PC-3 (cell line): ENCODE measurements at regions not wholly inside any gene's neighbourhood (a gene's known extent, or its start where the extent isn't known, plus 50 kb on each side); places are given as distances from the start of the nearest gene placed in this dataset.

ENCODE experiments used
- ATAC-seq: fragments of 200-7000 bp; cut with Tn5 transposase; 2 replicates; pipeline ENCODE4 v1.9.1; 2020; ENCODE audit warnings: mild to moderate bottlenecking, moderate library complexity
- BruUV-seq: library from RNA; stranded (reverse); fragments of 400-500 nt; replicated peaks from 2 replicates; lab custom pipeline; 2021; lab: Mats Ljungman, UMichigan
- CTCF ChIA-PET: fragments of 300-600 bp; sonication (Branson Sonifier 250); formaldehyde crosslinking; loops from one replicate; lab custom pipeline; 2022; ENCODE audit warnings: antibody characterized with exemption; lab: Charles Lee
- POLR2A ChIA-PET: fragments of 300-600 bp; sonication (Branson Sonifier 250); formaldehyde crosslinking; loops from one replicate; lab custom pipeline; 2022; ENCODE audit warnings: antibody characterized with exemption; ENCODE audit not compliant: unreplicated experiment; lab: Charles Lee
- DNase-seq: peaks from one replicate; pipeline ENCODE4 v3.0.0-alpha.2; 2015
- H2AFZ ChIP-seq: fragments of 300-600 bp; sonication (generic); 2 replicates; pipeline ENCODE4 v1.6.0; 2016; ENCODE audit warnings: antibody characterized with exemption, low read length
- H3F3A ChIP-seq: fragments of 300-600 bp; sonication (generic); one replicate; pipeline ENCODE4 v1.6.0; 2017; ENCODE audit warnings: antibody characterized with exemption, low read length, control low read depth, mild to moderate bottlenecking; ENCODE audit not compliant: unreplicated experiment
- H3K27ac ChIP-seq: fragments of 300-600 bp; sonication (generic); 2 replicates; pipeline ENCODE4 v1.5.1; 2016; ENCODE audit warnings: mild to moderate bottlenecking, low read length
- H3K27me3 ChIP-seq: fragments of 300-600 bp; sonication (generic); 2 replicates; pipeline ENCODE4 v1.6.1; 2016; ENCODE audit warnings: low read length, mixed read lengths
- H3K36me3 ChIP-seq: fragments of 300-600 bp; sonication (generic); 2 replicates; pipeline ENCODE4 v1.6.1; 2016; ENCODE audit warnings: low read depth, mixed run types, low read length, mixed read lengths
- H3K4me1 ChIP-seq: fragments of 300-600 bp; sonication (generic); 2 replicates; pipeline ENCODE4 v1.5.1; 2016; ENCODE audit warnings: low read length; ENCODE audit not compliant: insufficient read depth
- H3K4me2 ChIP-seq: fragments of 300-600 bp; sonication (generic); 2 replicates; pipeline ENCODE4 v1.6.0; 2016; ENCODE audit warnings: low read length
- H3K4me3 ChIP-seq: fragments of 300-600 bp; sonication (generic); 2 replicates; pipeline ENCODE4 v1.5.1; 2016; ENCODE audit warnings: mild to moderate bottlenecking, low read length, mixed read lengths
- H3K79me2 ChIP-seq: fragments of 300-600 bp; sonication (generic); 2 replicates; pipeline ENCODE4 v1.6.1; 2017; ENCODE audit warnings: low read length, mixed read lengths
- H3K9ac ChIP-seq: fragments of 300-600 bp; sonication (generic); 2 replicates; pipeline ENCODE4 v1.6.0; 2016; ENCODE audit warnings: mild to moderate bottlenecking, low read length
- H3K9me2 ChIP-seq: fragments of 300-600 bp; sonication (generic); replicated peaks from 2 replicates; pipeline ENCODE4 v1.6.1; 2016; ENCODE audit warnings: mixed run types, low read length, mixed read lengths
- H3K9me3 ChIP-seq: fragments of 300-600 bp; sonication (generic); 2 replicates; pipeline ENCODE4 v1.6.1; 2016; ENCODE audit warnings: low read length, mixed read lengths
- H4K20me1 ChIP-seq: fragments of 300-600 bp; sonication (generic); 2 replicates; pipeline ENCODE4 v1.6.1; 2016; ENCODE audit warnings: low read length, mixed read lengths
- EZH2 ChIP-seq: fragments of 300-600 bp; sonication (generic); IDR thresholded peaks from one replicate; pipeline ENCODE4 v1.6.1; 2017; ENCODE audit warnings: antibody characterized with exemption, mild to moderate bottlenecking, low read length; ENCODE audit not compliant: unreplicated experiment
- EZH2phosphoT487 ChIP-seq: fragments of 300-600 bp; sonication (generic); IDR thresholded peaks from 2 replicates; pipeline ENCODE4 v1.6.1; 2018; ENCODE audit warnings: mild to moderate bottlenecking, antibody characterized with exemption, low read length, borderline replicate concordance
- intact Hi-C: fragments of 100-400 bp; cut with micrococcal nuclease; formaldehyde crosslinking; loops from 2 replicates; pipeline ENCODE4 v1.9.0; 2023
- TF ChIP-seq, protein P1 (sequence below): fragments of 300-600 bp; sonication (generic); conservative IDR thresholded peaks from 2 replicates; pipeline ENCODE4 v1.5.1; 2017; ENCODE audit warnings: antibody characterized with exemption, low read depth, mild to moderate bottlenecking, low read length

GRCh38 chr19:30685426-30686000 lies 313.3 kb downstream of the ZNF536 start:
- no TSS peak for BruUV-seq
- H2AFZ ChIP-seq: no peak overlapping the region

DNA sequence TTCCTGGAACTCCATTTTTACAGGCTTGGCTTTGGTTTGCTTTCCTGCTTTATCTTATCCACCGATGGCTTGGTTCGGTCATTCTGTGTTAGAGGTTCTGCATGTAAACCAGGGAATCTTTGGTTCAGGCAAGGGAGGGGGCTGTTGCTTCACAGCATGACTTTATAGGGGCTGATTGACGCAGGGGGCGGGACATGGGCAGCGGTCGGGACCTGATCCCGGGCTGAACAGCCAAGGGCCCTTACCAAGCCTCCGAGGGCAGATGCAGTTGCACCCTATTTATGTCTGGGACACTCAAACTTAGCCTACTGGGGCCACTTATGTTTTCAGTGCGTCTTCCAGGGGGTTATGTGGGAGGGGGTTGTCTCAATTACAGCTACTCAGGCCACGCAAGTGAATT lies 312.4 kb downstream of the ZNF536 start:
- Histone ChIP-seq H3K27me3 (peaks cover 9% of the 10 kb centered on the region; the same call in 1 of the 2 replicates), H3K9ac (no peak overlapping the region), H3K27ac (no peak overlapping the region), H3K9me3 (no peaks in the 10 kb centered on the region), H3K4me2 (no peak overlapping the region), H4K20me1 (no peaks in the 10 kb centered on the region), H3K9me2 (no peaks in the 10 kb centered on the region), H2AFZ (no peak overlapping the region), H3K36me3 (no peaks in the 10 kb centered on the region), H3K4me1 (0 out of 2 replicates have a peak, but pooled peaks cover 3% of the 10 kb centered on the region), H3K79me2 (no peaks in the 10 kb centered on the region), H3F3A (no peaks in the 10 kb centered on the region), H3K4me3 (no peak overlapping the region)
- ChIA-PET POLR2A (no interaction called here), CTCF (no interaction called here)
- TF ChIP-seq EZH2 (no peak), EZH2phosphoT487 (no peak)
- TF ChIP-seq, protein P1, sequence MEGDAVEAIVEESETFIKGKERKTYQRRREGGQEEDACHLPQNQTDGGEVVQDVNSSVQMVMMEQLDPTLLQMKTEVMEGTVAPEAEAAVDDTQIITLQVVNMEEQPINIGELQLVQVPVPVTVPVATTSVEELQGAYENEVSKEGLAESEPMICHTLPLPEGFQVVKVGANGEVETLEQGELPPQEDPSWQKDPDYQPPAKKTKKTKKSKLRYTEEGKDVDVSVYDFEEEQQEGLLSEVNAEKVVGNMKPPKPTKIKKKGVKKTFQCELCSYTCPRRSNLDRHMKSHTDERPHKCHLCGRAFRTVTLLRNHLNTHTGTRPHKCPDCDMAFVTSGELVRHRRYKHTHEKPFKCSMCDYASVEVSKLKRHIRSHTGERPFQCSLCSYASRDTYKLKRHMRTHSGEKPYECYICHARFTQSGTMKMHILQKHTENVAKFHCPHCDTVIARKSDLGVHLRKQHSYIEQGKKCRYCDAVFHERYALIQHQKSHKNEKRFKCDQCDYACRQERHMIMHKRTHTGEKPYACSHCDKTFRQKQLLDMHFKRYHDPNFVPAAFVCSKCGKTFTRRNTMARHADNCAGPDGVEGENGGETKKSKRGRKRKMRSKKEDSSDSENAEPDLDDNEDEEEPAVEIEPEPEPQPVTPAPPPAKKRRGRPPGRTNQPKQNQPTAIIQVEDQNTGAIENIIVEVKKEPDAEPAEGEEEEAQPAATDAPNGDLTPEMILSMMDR: no peak
- intact Hi-C loops: no loop called here
- no peak for DNase-seq
- BruUV-seq: no TSS peak
- ATAC-seq: no peak

More at GRCh38 chr19:30685426-30686000, 313.3 kb downstream of the ZNF536 start:
- H3K36me3 ChIP-seq: no peaks in the 10 kb centered on the region
- POLR2A ChIA-PET: no interaction called here
- intact Hi-C loops: no loop called here
- CTCF ChIA-PET: no interaction called here
- H3K27me3 ChIP-seq: peaks cover 9% of the 10 kb centered on the region; the same call in 1 of the 2 replicates
- no peak for TF ChIP-seq EZH2phosphoT487
- TF ChIP-seq EZH2: no peak
- TF ChIP-seq, protein P1: no peak
- no peak overlapping the region for H3K4me2 ChIP-seq
- H3K4me3 ChIP-seq: no peak overlapping the region
- no peak for ATAC-seq
- 0 out of 2 replicates have a peak, but pooled peaks cover 3% of the 10 kb centered on the region for H3K4me1 ChIP-seq
- H3F3A ChIP-seq: no peaks in the 10 kb centered on the region
- no peak overlapping the region for H3K27ac ChIP-seq
- H3K79me2 ChIP-seq: no peaks in the 10 kb centered on the region
- no peaks in the 10 kb centered on the region for H4K20me1 ChIP-seq
- DNase-seq: no peak
- H3K9ac ChIP-seq: no peak overlapping the region
- H3K9me2 ChIP-seq: no peaks in the 10 kb centered on the region
- no peaks in the 10 kb centered on the region for H3K9me3 ChIP-seq

GRCh38 chr19:30682999-30683536 lies 310.9 kb downstream of the ZNF536 start:
- no peak overlapping the region for H3K4me3 ChIP-seq
- peak; percentile 62 for ATAC-seq
- intact Hi-C loops: loop anchor here (2.0 kb wide), 1 partner anchor 1542 kb away; no protein-coding TSS in a partner anchor
- no peaks in the 10 kb centered on the region for H3K79me2 ChIP-seq
- H3K4me1 ChIP-seq: 0 out of 2 replicates have a peak, but pooled peaks cover 3% of the 10 kb centered on the region
- no peaks in the 10 kb centered on the region for H3K9me3 ChIP-seq
- BruUV-seq: no TSS peak
- H3K36me3 ChIP-seq: no peaks in the 10 kb centered on the region
- H2AFZ ChIP-seq: no peak overlapping the region
- 0 out of 2 replicates have a peak, but pooled peaks cover 1% of the 10 kb centered on the region for H3K27me3 ChIP-seq
- ChIA-PET CTCF (interaction anchor here (0.5 to 1.1 kb wide), 4 partner anchors 1608 to 1887 kb away, joined by 3 to 15 read pairs (median 4); no protein-coding TSS in a partner anchor), POLR2A (no interaction called here)
- TF ChIP-seq EZH2phosphoT487 (no peak), EZH2 (no peak)
- TF ChIP-seq, protein P1: peak; percentile 84
- DNase-seq: peak; percentile 70
- no peaks in the 10 kb centered on the region for H4K20me1 ChIP-seq
- no peaks in the 10 kb centered on the region for H3F3A ChIP-seq
- H3K9me2 ChIP-seq: no peaks in the 10 kb centered on the region
- H3K9ac ChIP-seq: no peak overlapping the region
- no peak overlapping the region for H3K27ac ChIP-seq
- 0 out of 2 replicates have a peak overlapping the region, but pooled peaks have one; percentile 4 for H3K4me2 ChIP-seq
